ENCODE measurements at regions not wholly inside any gene's neighbourhood (a gene's known extent, or its start where the extent isn't known, plus 50 kb on each side); places are given as distances from the start of the nearest gene placed in this dataset.

GRCh38 chr7:136566491-136566890, 302.0 kb upstream of the CHRM2 start:
- DNase-seq (ENCODE audit: low read depth) = no peak
- no peak for TF ChIP-seq CTCF (conservative IDR thresholded peaks at IDR 0.05; ENCODE audit: low read depth, low read length)
- H3K4me3 ChIP-seq (ENCODE audit: low read depth, low read length) = no peak overlapping the region

GRCh38 chr7:136555933-136556332, 312.5 kb upstream of the CHRM2 start:
- TF ChIP-seq CTCF (conservative IDR thresholded peaks at IDR 0.05; ENCODE audit: low read depth, low read length) = no peak
- H3K4me3 ChIP-seq (ENCODE audit: low read depth, low read length) = no peak overlapping the region
- no peak for DNase-seq (ENCODE audit: low read depth)

GRCh38 chr7:136551618-136552017, 316.8 kb upstream of the CHRM2 start:
- H3K4me3 ChIP-seq (ENCODE audit: low read depth, low read length) = no peak overlapping the region
- no peak for DNase-seq (ENCODE audit: low read depth)
- TF ChIP-seq CTCF (conservative IDR thresholded peaks at IDR 0.05; ENCODE audit: low read depth, low read length) = no peak

- DNase-seq (ENCODE audit: low read depth) = no peak
- TF ChIP-seq CTCF (conservative IDR thresholded peaks at IDR 0.05; ENCODE audit: low read depth, low read length) = no peak
- no peak overlapping the region for H3K4me3 ChIP-seq (ENCODE audit: low read depth, low read length)
Measured at GRCh38 chr7:136549756-136550155, 318.7 kb upstream of the CHRM2 start.

GRCh38 chr7:136533732-136534131, 334.7 kb upstream of the CHRM2 start:
- DNase-seq (ENCODE audit: low read depth) = no peak
- TF ChIP-seq CTCF (conservative IDR thresholded peaks at IDR 0.05; ENCODE audit: low read depth, low read length) = no peak
- no peak overlapping the region for H3K4me3 ChIP-seq (ENCODE audit: low read depth, low read length)

GRCh38 chr7:136530831-136531230, 337.6 kb upstream of the CHRM2 start:
- DNase-seq (ENCODE audit: low read depth) = no peak
- TF ChIP-seq CTCF (conservative IDR thresholded peaks at IDR 0.05; ENCODE audit: low read depth, low read length) = no peak

GRCh38 chr7:136528329-136528728, 340.1 kb upstream of the CHRM2 start:
- TF ChIP-seq CTCF (conservative IDR thresholded peaks at IDR 0.05; ENCODE audit: low read depth, low read length) = no peak
- H3K4me3 ChIP-seq (ENCODE audit: low read depth, low read length) = no peak overlapping the region
- DNase-seq (ENCODE audit: low read depth) = peak; percentile 35

More at GRCh38 chr7:136530831-136531230, 337.6 kb upstream of the CHRM2 start:
- H3K4me3 ChIP-seq (ENCODE audit: low read depth, low read length) = no peak overlapping the region
